H1 (cell line): ENCODE measurements at regions not wholly inside any gene's neighbourhood (a gene's known extent, or its start where the extent isn't known, plus 50 kb on each side); places are given as distances from the start of the nearest gene placed in this dataset.

Source experiments
- CTCF ChIA-PET: fragments of 300-600 bp; sonication (Branson Sonifier 250); formaldehyde crosslinking; loops from one replicate; lab custom pipeline; 2021; ENCODE audit not compliant: partially characterized antibody; lab: Charles Lee
- POLR2A ChIA-PET: fragments of 300-600 bp; sonication (Branson Sonifier 250); formaldehyde crosslinking; loops from one replicate; lab custom pipeline; 2021; ENCODE audit warnings: inconsistent platforms; ENCODE audit not compliant: partially characterized antibody; lab: Charles Lee
- DNase-seq, 2 experiments: peaks; one replicate each; pipeline versions ENCODE4 v3.0.0 to v3.0.0-alpha.2; 2010 to 2022; ENCODE audit warnings: low spot score in 2 of 2, low read depth in 1 of 2, mixed read lengths in 1 of 2
- FAIRE-seq: peaks from 2 replicates; lab custom pipeline; 2011; peaks lifted over from hg19 to GRCh38; lab: Jason Lieb, UNC
- H2AFZ ChIP-seq: 2 replicates; pipeline ENCODE4 v1.8.1; 2012; ENCODE audit warnings: low read length, inconsistent platforms
- H2AK5ac ChIP-seq: 2 replicates; pipeline ENCODE4 v1.6.1; 2013; ENCODE audit warnings: low read depth, low read length
- H2BK120ac ChIP-seq: replicated peaks from 2 replicates; pipeline ENCODE3; 2013; ENCODE audit warnings: low read depth, low read length, inconsistent platforms
- H2BK12ac ChIP-seq: 2 replicates; pipeline ENCODE4 v1.6.1; 2013; ENCODE audit warnings: low read depth, low read length
- H2BK15ac ChIP-seq: 2 replicates; pipeline ENCODE4 v1.6.1; 2013; ENCODE audit warnings: low read length
- H2BK20ac ChIP-seq: 2 replicates; pipeline ENCODE4 v1.6.1; 2013; ENCODE audit warnings: low read length
- H2BK5ac ChIP-seq: 2 replicates; pipeline ENCODE4 v1.6.1; 2013; ENCODE audit warnings: low read depth, low read length
- H3K14ac ChIP-seq: 2 replicates; pipeline ENCODE4 v1.6.1; 2013; ENCODE audit warnings: inconsistent platforms; ENCODE audit not compliant: insufficient read length
- H3K18ac ChIP-seq: 2 replicates; pipeline ENCODE4 v1.6.1; 2013; ENCODE audit warnings: low read length; ENCODE audit errors: extremely low read depth
- H3K23ac ChIP-seq: 2 replicates; pipeline ENCODE4 v1.6.1; 2013; ENCODE audit warnings: inconsistent platforms; ENCODE audit not compliant: insufficient read length
- H3K23me2 ChIP-seq: 2 replicates; pipeline ENCODE4 v1.6.1; 2013; ENCODE audit warnings: low read depth, low read length
- H3K27ac ChIP-seq: 2 replicates; pipeline ENCODE4 v1.6.1; 2011; ENCODE audit warnings: low read depth, low read length, inconsistent platforms
- H3K27me3 ChIP-seq, 4 experiments: replicated peaks in 1 of 4; 1 replicate in 1 of 4; 2 replicates in 3 of 4; pipeline versions ENCODE4 v1.6.1 to v1.8.1; 2011 to 2013; ENCODE audit warnings: low read length in 3 of 4, mild to moderate bottlenecking in 3 of 4, inconsistent platforms in 2 of 4, mixed read lengths in 2 of 4, moderate library complexity in 1 of 4; ENCODE audit not compliant: control insufficient read depth in 3 of 4, insufficient read depth in 3 of 4; ENCODE audit errors: extremely low read depth in 1 of 4
- H3K36me3 ChIP-seq, 4 experiments: 2 replicates each; pipeline versions ENCODE4 v1.6.1 to v1.8.1; 2011 to 2013; ENCODE audit warnings: mild to moderate bottlenecking in 4 of 4, low read length in 3 of 4, moderate library complexity in 2 of 4, control low read depth in 1 of 4, inconsistent platforms in 1 of 4; ENCODE audit not compliant: insufficient read depth in 4 of 4, control insufficient read depth in 2 of 4
- H3K4ac ChIP-seq: replicated peaks from 2 replicates; pipeline ENCODE3; 2013; ENCODE audit warnings: low read length, low read depth, mixed read lengths, inconsistent platforms; ENCODE audit not compliant: insufficient read length
- H3K4me1 ChIP-seq, 4 experiments: replicated peaks in 1 of 4; 1 replicate in 1 of 4; 2 replicates in 3 of 4; pipeline versions ENCODE4 v1.6.1 to v1.8.1; 2011 to 2013; ENCODE audit warnings: low read length in 3 of 4, inconsistent platforms in 2 of 4, mixed read lengths in 1 of 4; ENCODE audit not compliant: insufficient read depth in 4 of 4, control insufficient read depth in 3 of 4
- H3K4me2 ChIP-seq, 2 experiments: 2 replicates each; pipeline versions ENCODE4 v1.6.1 to v1.8.1; 2011 to 2013; ENCODE audit warnings: low read depth in 2 of 2, low read length in 2 of 2, control low read depth in 1 of 2, inconsistent platforms in 1 of 2, mild to moderate bottlenecking in 1 of 2; ENCODE audit not compliant: insufficient read depth in 1 of 2
- H3K4me3 ChIP-seq, 4 experiments: fragments of 200-600, 300-600 bp in 1 of 4; sonication (generic), shearing (Covaris generic), sonication (Bioruptor Twin) in 1 of 4; 2 replicates each; pipeline versions ENCODE4 v1.5.1 to v1.8.1; 2011 to 2016; ENCODE audit warnings: low read length in 4 of 4, low read depth in 3 of 4, control low read depth in 2 of 4, inconsistent platforms in 2 of 4, mild to moderate bottlenecking in 2 of 4, mixed read lengths in 1 of 4, moderate library complexity in 1 of 4; ENCODE audit not compliant: insufficient read depth in 2 of 4; ENCODE audit errors: extremely low read depth in 1 of 4
- H3K56ac ChIP-seq: replicated peaks from 2 replicates; pipeline ENCODE3; 2013; ENCODE audit warnings: low read depth, mild to moderate bottlenecking, mixed read lengths, low read length, inconsistent platforms; ENCODE audit not compliant: insufficient read length
- H3K79me1 ChIP-seq: 2 replicates; pipeline ENCODE4 v1.6.1; 2013; ENCODE audit warnings: low read depth, low read length, control low read depth
- H3K79me2 ChIP-seq, 2 experiments: 2 replicates each; pipeline versions ENCODE4 v1.6.1 to v1.8.1; 2012 to 2013; ENCODE audit warnings: low read length in 2 of 2, mild to moderate bottlenecking in 2 of 2, inconsistent platforms in 1 of 2; ENCODE audit not compliant: insufficient read depth in 2 of 2, control insufficient read depth in 1 of 2
- H3K9ac ChIP-seq, 4 experiments: replicated peaks in 1 of 4; 1 replicate in 1 of 4; 2 replicates in 3 of 4; pipeline versions ENCODE4 v1.6.1 to v1.8.1; 2011 to 2013; ENCODE audit warnings: low read depth in 3 of 4, low read length in 3 of 4, control low read depth in 2 of 4, mild to moderate bottlenecking in 2 of 4, moderate library complexity in 2 of 4, inconsistent platforms in 1 of 4; ENCODE audit errors: extremely low read depth in 1 of 4
- H3K9me3 ChIP-seq, 2 experiments: 2 replicates each; pipeline versions ENCODE4 v1.6.1 to v1.8.1; 2012 to 2013; ENCODE audit warnings: mild to moderate bottlenecking in 2 of 2, moderate library complexity in 2 of 2, control low read depth in 1 of 2, inconsistent platforms in 1 of 2, low read depth in 1 of 2, low read length in 1 of 2, mixed read lengths in 1 of 2; ENCODE audit not compliant: insufficient read depth in 2 of 2
- H4K20me1 ChIP-seq, 2 experiments: replicated peaks in 1 of 2; 2 replicates each; pipeline versions ENCODE3 to v1.8.1; 2011 to 2013; ENCODE audit warnings: inconsistent platforms in 2 of 2, low read length in 2 of 2, mild to moderate bottlenecking in 1 of 2; ENCODE audit not compliant: insufficient read depth in 2 of 2, control insufficient read depth in 1 of 2
- H4K5ac ChIP-seq: 2 replicates; pipeline ENCODE4 v1.6.1; 2013; ENCODE audit warnings: low read length, low read depth, mixed read lengths, inconsistent platforms; ENCODE audit not compliant: insufficient read length
- H4K8ac ChIP-seq: 2 replicates; pipeline ENCODE4 v1.8.0; 2013; ENCODE audit warnings: mild to moderate bottlenecking, moderate library complexity, low read length, inconsistent platforms; ENCODE audit not compliant: insufficient read depth; ENCODE audit errors: extremely low read depth
- H4K91ac ChIP-seq: replicated peaks from 2 replicates; pipeline ENCODE3; 2013; ENCODE audit warnings: low read length, mixed read lengths, inconsistent platforms; ENCODE audit not compliant: insufficient read length
- ASH2L ChIP-seq: fragments of 200-600, 300-600 bp; sonication (generic); IDR thresholded peaks from one replicate; pipeline ENCODE4 v1.7.1; 2017; ENCODE audit warnings: low read length
- KDM4A ChIP-seq: IDR thresholded peaks from one replicate; pipeline ENCODE4 v1.7.1; 2012; ENCODE audit warnings: low read depth, mild to moderate bottlenecking, moderate library complexity, low read length, inconsistent platforms; ENCODE audit not compliant: severe bottlenecking
- RAD21 ChIP-seq, 2 experiments: IDR thresholded peaks in 1 of 2; conservative IDR thresholded peaks in 1 of 2; 2 replicates each; pipeline ENCODE4 v1.6.1; 2011; ENCODE audit warnings: low read depth in 2 of 2, low read length in 2 of 2, improper control_type of control experiment in 1 of 2, inconsistent platforms in 1 of 2, mild to moderate bottlenecking in 1 of 2, moderate library complexity in 1 of 2
- SUZ12 ChIP-seq: fragments of 200-600 bp; sonication (generic); IDR thresholded peaks from 2 replicates; pipeline ENCODE4 v1.6.1; 2012; ENCODE audit warnings: mild to moderate bottlenecking, inconsistent platforms, low read length, moderate library complexity, mixed read lengths
- WGBS, 2 experiments: shearing (Covaris generic) in 1 of 2; methylation state at CpG; one replicate each; pipeline versions ENCODE4 v1.1.6 to v1.1.7; 2013 to 2015; ENCODE audit warnings: low lambda C conversion rate in 2 of 2, mixed read lengths in 2 of 2, inconsistent platforms in 1 of 2, low coverage in 1 of 2, missing lambda C conversion rate in 1 of 2; ENCODE audit not compliant: insufficient replicate concordance in 2 of 2, insufficient coverage in 1 of 2, insufficient read length in 1 of 2; ENCODE audit errors: extremely low coverage in 1 of 2, missing lambda C conversion rate in 1 of 2; 5-methylcytosine and 5-hydroxymethylcytosine counted together

- Histone ChIP-seq H3K4ac (no peak overlapping the region), H2BK12ac (no peak overlapping the region), H3K23me2 (no peaks in the 10 kb centered on the region), H3K27ac (no peak overlapping the region), H2BK5ac (no peak overlapping the region), H4K20me1 (no peaks in the 10 kb centered on the region), H4K91ac (no peak overlapping the region), H2AFZ (no peak overlapping the region), H3K79me2 (no peaks in the 10 kb centered on the region), H3K56ac (no peak overlapping the region), H3K4me3 (no peak overlapping the region), H3K18ac (no peak overlapping the region), H3K4me1 (peaks cover 0 to 9% (median 0%) of the 10 kb centered on the region in 4 experiments; a peak in 1 of 7 replicates), H3K14ac (no peak overlapping the region), H4K5ac (no peak overlapping the region), H3K9me3 (no peaks in the 10 kb centered on the region), H2BK15ac (no peak overlapping the region), H3K4me2 (no peak overlapping the region), H3K9ac (no peak overlapping the region), H2BK120ac (no peak overlapping the region), H3K27me3 (no peaks in the 10 kb centered on the region), H2BK20ac (no peak overlapping the region), H4K8ac (no peak overlapping the region), H3K79me1 (no peaks in the 10 kb centered on the region), H2AK5ac (no peak overlapping the region), H3K36me3 (no peaks in the 10 kb centered on the region), H3K23ac (no peak overlapping the region)
- CTCF ChIA-PET = interaction anchor here (1.2 to 1.7 kb wide), 2 partner anchors 9 to 12 kb away, joined by 4 read pairs; no protein-coding TSS in a partner anchor
- FAIRE-seq = no peak
- POLR2A ChIA-PET = no interaction called here
- TF ChIP-seq SUZ12 = no peak
- TF ChIP-seq KDM4A = no peak
- no peak for TF ChIP-seq ASH2L
- no peak for TF ChIP-seq RAD21 (IDR thresholded peaks at IDR 0.05 in 1 of 2, conservative IDR thresholded peaks at IDR 0.05 in 1 of 2; ENCODE audit: low read depth in 2 of 2, low read length in 2 of 2)
- no peak for DNase-seq
- WGBS, 2 experiments = 67% methylated on average over 1 of the region's 1 CpG; no CpG with 5 or more reads in 1 of the 2 experiments
Observed at GRCh38 chr1:69148731-69149130, 419.0 kb upstream of the LRRC7 start.
